ENCODE measurements at regions not wholly inside any gene's neighbourhood (a gene's known extent, or its start where the extent isn't known, plus 50 kb on each side); places are given as distances from the start of the nearest gene placed in this dataset.
"Not testable (repeated sequence)": the region's sequence is repeated elsewhere in the genome, so short reads cannot be mapped to it uniquely, and the experiment has no call there.

DNA sequence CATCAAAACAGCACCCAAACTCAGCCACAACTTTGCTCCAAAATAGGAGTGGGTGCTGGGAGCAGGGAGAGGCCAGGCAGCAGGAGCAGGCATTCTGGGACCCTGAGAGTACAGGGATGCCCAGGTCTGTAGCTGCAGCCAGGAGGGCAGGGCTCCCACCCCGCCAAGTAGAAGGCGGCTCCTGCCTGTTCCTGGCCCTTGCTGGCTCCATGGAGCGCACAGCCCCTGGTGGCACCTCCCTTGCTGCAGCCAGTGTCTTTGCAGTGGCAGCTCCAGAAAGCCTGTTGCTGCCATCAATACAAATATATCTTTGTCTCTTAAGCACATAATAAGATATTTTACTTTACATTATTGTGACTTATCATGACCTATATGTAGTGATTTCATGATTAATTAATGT lies 1096.5 kb downstream of the FSCB start:
- no peaks in the 10 kb centered on the region for H3K36me3 Mint-ChIP-seq (ENCODE audit: low read depth)
- no peak for ATAC-seq
- no peak for DNase-seq
- H3K4me1 Mint-ChIP-seq = no peaks in the 10 kb centered on the region
- H3K9me3 Mint-ChIP-seq = no peaks in the 10 kb centered on the region
- no peak overlapping the region for H3K4me3 Mint-ChIP-seq
- H3K27ac Mint-ChIP-seq = no peak overlapping the region
- H3K27me3 Mint-ChIP-seq = no peaks in the 10 kb centered on the region

- Mint-ChIP-seq H3K9me3 (peaks cover 4% of the 10 kb centered on the region), H3K4me1 (no peaks in the 10 kb centered on the region), H3K27ac (no peak overlapping the region), H3K4me3 (no peak overlapping the region), H3K36me3 (ENCODE audit: low read depth) (no peaks in the 10 kb centered on the region), H3K27me3 (no peaks in the 10 kb centered on the region)
- no peak for DNase-seq
- ATAC-seq = no peak
Measured at GRCh38 chr14:43408472-43408871, 1098.6 kb downstream of the FSCB start.

- ATAC-seq (no peak), DNase-seq (no peak)
- no peak overlapping the region for H3K4me3 Mint-ChIP-seq
Measured at GRCh38 chr14:43407706-43408105, 1099.4 kb downstream of the FSCB start.

GRCh38 chr14:43406931-43407330 lies 1100.2 kb downstream of the FSCB start:
- H3K27ac Mint-ChIP-seq = no peak overlapping the region
- H3K4me3 Mint-ChIP-seq = no peak overlapping the region
- no peaks in the 10 kb centered on the region for H3K36me3 Mint-ChIP-seq (ENCODE audit: low read depth)

More at GRCh38 chr14:43407706-43408105, 1099.4 kb downstream of the FSCB start:
- Mint-ChIP-seq H3K27ac (no peak overlapping the region), H3K4me1 (no peaks in the 10 kb centered on the region), H3K27me3 (no peaks in the 10 kb centered on the region), H3K36me3 (ENCODE audit: low read depth) (no peaks in the 10 kb centered on the region), H3K9me3 (peaks cover 4% of the 10 kb centered on the region)

DNA sequence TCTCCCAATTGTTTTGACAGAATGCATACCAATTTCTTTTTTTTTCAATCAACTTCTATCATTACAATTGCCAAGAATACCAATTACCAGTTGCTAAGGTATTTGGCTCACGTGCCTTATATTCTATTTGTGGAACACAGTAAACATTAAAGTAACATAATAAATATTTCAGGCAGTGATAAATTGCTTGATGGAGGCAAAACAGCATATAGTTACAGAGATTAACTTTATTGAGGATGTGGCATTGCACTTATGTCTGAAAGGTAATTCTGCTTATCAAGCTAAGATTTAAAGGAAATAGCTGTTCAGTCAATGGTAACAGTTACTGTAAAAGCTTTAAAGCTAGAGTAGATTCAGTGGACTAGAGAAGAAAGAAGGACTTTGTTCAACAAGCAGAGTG lies 1107.8 kb downstream of the FSCB start:
- no peaks in the 10 kb centered on the region for H3K27me3 Mint-ChIP-seq
- no peaks in the 10 kb centered on the region for H3K9me3 Mint-ChIP-seq
- no peak overlapping the region for H3K4me3 Mint-ChIP-seq
- DNase-seq (no peak), ATAC-seq (no peak)
- no peak overlapping the region for H3K27ac Mint-ChIP-seq
- H3K4me1 Mint-ChIP-seq = no peaks in the 10 kb centered on the region
- H3K36me3 Mint-ChIP-seq (ENCODE audit: low read depth) = no peaks in the 10 kb centered on the region

More at GRCh38 chr14:43406931-43407330, 1100.2 kb downstream of the FSCB start:
- no peaks in the 10 kb centered on the region for H3K4me1 Mint-ChIP-seq
- DNase-seq (no peak), ATAC-seq (no peak)
- H3K9me3 Mint-ChIP-seq = peaks cover 4% of the 10 kb centered on the region
- H3K27me3 Mint-ChIP-seq = no peaks in the 10 kb centered on the region

DNA sequence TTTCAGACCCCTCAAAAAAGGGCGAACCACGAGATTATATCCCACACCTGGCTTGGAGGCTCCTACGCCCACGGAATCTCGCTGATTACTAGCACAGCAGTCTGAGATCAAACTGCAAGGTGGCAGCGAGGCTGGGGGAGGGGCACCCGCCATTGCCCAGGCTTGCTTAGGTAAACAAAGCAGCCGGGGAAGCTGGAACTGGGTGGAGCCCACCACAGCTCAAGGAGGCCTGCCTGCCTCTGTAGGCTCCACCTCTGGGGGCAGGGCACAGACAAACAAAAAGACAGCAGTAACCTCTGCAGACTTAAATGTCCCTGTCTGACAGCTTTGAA lies 1136.6 kb downstream of the FSCB start:
- H3K4me1 Mint-ChIP-seq; H3K27ac Mint-ChIP-seq; DNase-seq; H3K4me3 Mint-ChIP-seq; H3K27me3 Mint-ChIP-seq; ATAC-seq; H3K36me3 Mint-ChIP-seq (ENCODE audit: low read depth): not testable (repeated sequence)
- peaks cover 16% of the 10 kb centered on the region for H3K9me3 Mint-ChIP-seq

DNA sequence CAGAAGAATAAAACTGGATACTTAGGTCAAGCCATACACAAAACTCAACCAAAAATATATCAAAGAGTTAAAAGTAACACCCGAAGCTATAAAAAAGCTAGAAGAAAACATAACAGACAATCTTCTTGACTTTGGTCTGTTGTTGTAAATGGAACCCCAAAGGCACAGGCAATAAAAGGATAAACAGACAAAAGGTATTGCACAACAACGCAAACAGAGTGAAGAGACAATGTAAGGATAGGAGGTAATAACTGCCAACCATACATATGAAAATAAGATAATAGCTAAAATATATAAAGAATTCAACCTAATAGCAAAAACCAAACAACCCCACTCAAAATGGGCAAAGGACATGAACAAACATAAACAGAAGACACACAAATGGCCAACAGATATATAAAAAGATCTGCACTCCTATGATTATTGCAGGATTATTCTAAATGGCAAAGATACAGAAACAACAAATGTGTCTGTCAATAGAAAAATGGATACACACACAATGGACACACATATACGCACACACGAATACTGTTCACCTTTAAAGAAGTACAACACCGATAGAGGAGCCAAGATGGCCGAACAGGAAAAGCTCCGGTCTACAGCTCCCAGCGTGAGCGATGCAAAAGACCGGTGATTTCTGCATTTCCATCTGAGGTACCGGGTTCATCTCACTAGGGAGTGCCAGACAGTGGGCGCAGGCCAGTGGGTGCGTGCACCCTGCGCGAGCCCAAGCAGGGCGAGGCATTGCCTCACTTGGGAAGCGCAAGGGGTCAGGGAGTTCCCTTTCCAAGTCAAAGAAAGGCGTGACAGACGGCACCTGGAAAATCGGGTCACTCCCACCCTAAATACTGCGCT lies 1137.1 kb downstream of the FSCB start:
- peaks cover 16% of the 10 kb centered on the region for H3K9me3 Mint-ChIP-seq
- no peaks in the 10 kb centered on the region for H3K27me3 Mint-ChIP-seq

DNA sequence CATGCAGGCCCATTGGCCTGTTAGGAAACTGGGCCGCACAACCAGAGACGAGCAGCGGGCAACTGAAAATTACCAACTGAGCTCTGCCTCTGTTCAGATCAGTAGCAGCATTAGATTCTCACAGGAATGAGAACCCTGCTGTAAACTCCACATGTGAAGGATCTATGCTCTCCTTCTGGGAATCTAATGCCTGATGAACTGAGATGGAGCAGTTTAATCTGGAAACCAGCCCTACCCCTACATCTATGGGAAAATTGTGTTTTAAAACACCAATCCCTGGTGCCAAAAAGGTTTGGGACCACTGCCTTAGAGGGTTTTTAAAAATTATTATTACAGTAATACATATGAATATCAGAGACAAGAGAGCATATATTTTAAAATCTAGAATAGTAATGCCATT lies 1144.5 kb downstream of the FSCB start:
- H3K27ac Mint-ChIP-seq = no peak overlapping the region
- no peak overlapping the region for H3K4me3 Mint-ChIP-seq
- H3K36me3 Mint-ChIP-seq (ENCODE audit: low read depth) = no peaks in the 10 kb centered on the region
- H3K9me3 Mint-ChIP-seq = peaks cover 11% of the 10 kb centered on the region
- H3K4me1 Mint-ChIP-seq = no peaks in the 10 kb centered on the region
- ATAC-seq (no peak), DNase-seq (no peak)
- no peaks in the 10 kb centered on the region for H3K27me3 Mint-ChIP-seq

More for the DNA sequence above, 1137.1 kb downstream of the FSCB start:
- H3K4me1 Mint-ChIP-seq = no peaks in the 10 kb centered on the region
- H3K36me3 Mint-ChIP-seq (ENCODE audit: low read depth) = no peaks in the 10 kb centered on the region
- H3K4me3 Mint-ChIP-seq = no peak overlapping the region
- H3K27ac Mint-ChIP-seq = no peak overlapping the region
- ATAC-seq (no peak), DNase-seq (no peak)

DNA sequence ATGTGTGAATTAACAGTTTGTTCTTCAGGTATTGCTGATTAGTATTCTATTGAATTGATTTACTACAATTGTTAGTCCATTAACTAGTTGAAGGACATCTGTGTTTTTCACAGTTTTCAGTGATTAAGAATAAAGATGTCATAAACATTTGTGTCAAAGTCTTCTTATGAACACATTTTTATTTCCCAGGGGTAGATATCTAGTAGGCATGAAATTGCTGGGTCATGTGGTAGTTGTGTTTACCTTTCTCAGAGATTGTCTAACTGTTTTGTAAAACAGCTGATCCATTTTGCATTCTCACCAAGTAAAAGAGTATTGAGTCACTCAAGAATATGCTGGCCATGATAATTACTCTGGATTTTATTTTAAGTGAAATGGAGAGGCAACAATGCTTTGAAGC lies 1145.3 kb downstream of the FSCB start:
- ATAC-seq = no peak
- no peak overlapping the region for H3K27ac Mint-ChIP-seq

DNA sequence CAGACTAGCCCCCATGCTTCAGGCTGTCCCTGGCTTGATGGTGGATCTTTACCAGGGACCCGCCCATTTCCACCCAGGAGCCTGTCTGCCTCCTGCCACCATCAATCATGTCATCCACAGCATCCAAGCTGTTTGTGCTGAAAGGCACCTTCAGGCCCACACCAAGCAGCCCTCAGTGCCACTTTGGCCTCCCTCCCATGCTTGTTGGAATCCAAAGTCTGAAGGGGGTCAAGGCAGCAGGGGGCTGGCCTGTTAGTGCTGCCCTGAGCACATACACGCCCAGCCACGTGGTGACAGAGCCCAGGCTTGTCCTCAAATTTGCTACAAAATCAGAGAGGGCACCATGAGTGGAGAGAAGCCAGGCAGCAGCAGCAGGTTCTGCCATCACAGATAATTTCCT lies 1146.8 kb downstream of the FSCB start:
- DNase-seq (no peak), ATAC-seq (no peak)
- Mint-ChIP-seq H3K27me3 (no peaks in the 10 kb centered on the region), H3K4me3 (no peak overlapping the region), H3K4me1 (no peaks in the 10 kb centered on the region), H3K36me3 (ENCODE audit: low read depth) (no peaks in the 10 kb centered on the region), H3K9me3 (peaks cover 11% of the 10 kb centered on the region), H3K27ac (no peak overlapping the region)

More for the DNA sequence above, 1145.3 kb downstream of the FSCB start:
- DNase-seq = no peak
- Mint-ChIP-seq H3K9me3 (peaks cover 9% of the 10 kb centered on the region), H3K4me1 (no peaks in the 10 kb centered on the region), H3K36me3 (ENCODE audit: low read depth) (no peaks in the 10 kb centered on the region), H3K27me3 (no peaks in the 10 kb centered on the region), H3K4me3 (no peak overlapping the region)

GRCh38 chr14:43359317-43359716 lies 1147.8 kb downstream of the FSCB start:
- Mint-ChIP-seq H3K9me3 (peaks cover 12% of the 10 kb centered on the region), H3K36me3 (ENCODE audit: low read depth) (no peaks in the 10 kb centered on the region), H3K27me3 (no peaks in the 10 kb centered on the region), H3K4me3 (no peak overlapping the region), H3K27ac (no peak overlapping the region), H3K4me1 (no peaks in the 10 kb centered on the region)
- no peak for ATAC-seq
- DNase-seq = no peak

DNA sequence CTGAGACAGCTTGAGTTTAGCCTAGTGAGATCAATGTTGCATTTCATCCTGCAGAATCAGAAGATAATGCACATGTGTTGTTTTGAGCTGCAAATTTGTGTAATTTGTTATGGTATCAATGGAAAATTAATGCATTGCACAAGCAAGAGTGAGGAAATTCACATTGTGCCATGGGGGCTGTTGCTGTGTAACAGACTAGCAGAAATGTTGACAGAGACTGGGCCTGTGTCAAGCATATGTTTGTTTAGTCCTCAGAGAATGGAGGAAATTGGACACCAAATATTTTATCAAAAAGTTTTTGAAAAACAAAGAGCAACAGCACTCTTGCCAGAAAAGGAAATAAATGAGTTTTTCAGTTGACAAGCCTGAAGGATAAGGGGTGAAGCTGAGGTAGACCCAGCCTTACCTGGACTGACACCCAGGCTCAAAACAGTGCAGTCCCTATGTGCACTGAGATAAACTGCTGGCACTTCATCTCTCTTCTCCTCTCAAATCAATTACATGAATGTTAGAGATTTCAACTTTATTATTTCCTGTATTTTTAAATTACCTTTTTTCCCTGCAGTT lies 1150.0 kb downstream of the FSCB start:
- Mint-ChIP-seq H3K9me3 (peaks cover 12% of the 10 kb centered on the region), H3K27me3 (no peaks in the 10 kb centered on the region), H3K36me3 (ENCODE audit: low read depth) (no peaks in the 10 kb centered on the region), H3K4me3 (no peak overlapping the region), H3K27ac (no peak overlapping the region), H3K4me1 (no peaks in the 10 kb centered on the region)
- ATAC-seq (no peak), DNase-seq (no peak)

- no peak overlapping the region for H3K4me3 Mint-ChIP-seq
- H3K4me1 Mint-ChIP-seq = no peaks in the 10 kb centered on the region
- H3K9me3 Mint-ChIP-seq = peaks cover 9% of the 10 kb centered on the region
- ATAC-seq (no peak), DNase-seq (no peak)
- no peaks in the 10 kb centered on the region for H3K36me3 Mint-ChIP-seq (ENCODE audit: low read depth)
- no peaks in the 10 kb centered on the region for H3K27me3 Mint-ChIP-seq
- no peak overlapping the region for H3K27ac Mint-ChIP-seq
Measured at GRCh38 chr14:43356382-43356781, 1150.7 kb downstream of the FSCB start.

DNA sequence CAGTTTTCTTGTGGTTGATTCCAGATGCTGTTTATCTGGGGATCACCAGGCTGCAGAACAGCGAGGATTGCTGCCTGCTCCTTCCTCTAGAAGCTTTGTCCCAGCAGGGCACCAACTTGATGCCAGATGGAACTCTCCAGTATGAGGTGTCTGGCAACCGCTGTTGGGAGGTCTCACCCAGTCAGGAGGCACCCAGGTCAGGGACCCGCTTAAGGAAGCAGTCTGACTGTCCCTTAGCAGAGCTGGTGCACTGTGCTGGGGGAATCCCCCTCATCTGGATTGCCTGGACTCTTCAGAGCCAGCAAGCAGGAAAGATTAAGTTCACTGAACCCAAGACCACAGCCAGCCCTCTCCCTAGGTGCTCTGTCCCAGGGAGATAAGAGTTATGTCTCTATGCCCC lies 1165.2 kb downstream of the FSCB start:
- DNase-seq (no peak), ATAC-seq (no peak)
- Mint-ChIP-seq H3K9me3 (peaks cover 16% of the 10 kb centered on the region), H3K27ac (no peak overlapping the region), H3K36me3 (ENCODE audit: low read depth) (no peaks in the 10 kb centered on the region), H3K4me1 (no peaks in the 10 kb centered on the region), H3K4me3 (no peak overlapping the region), H3K27me3 (no peaks in the 10 kb centered on the region)

DNA sequence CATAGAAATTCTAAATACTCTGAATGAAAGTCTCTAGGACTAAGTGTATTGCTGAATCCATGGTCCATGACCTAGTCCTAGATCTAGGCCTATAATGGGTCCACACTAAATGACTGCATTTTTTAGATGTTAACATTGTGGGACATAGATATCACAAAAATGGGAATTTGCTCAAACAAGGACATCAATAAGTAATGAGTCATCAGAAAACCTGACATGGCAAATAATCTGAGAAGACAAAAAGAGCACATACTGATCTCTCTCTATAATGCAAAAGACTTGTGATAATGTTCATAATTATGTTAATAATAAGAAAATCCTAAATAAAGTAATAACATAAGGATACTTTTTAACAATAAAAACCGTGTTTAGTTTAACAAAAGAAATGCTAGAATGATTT lies 1168.4 kb downstream of the FSCB start:
- Mint-ChIP-seq H3K4me1 (no peaks in the 10 kb centered on the region), H3K27ac (no peak overlapping the region), H3K27me3 (no peaks in the 10 kb centered on the region), H3K36me3 (ENCODE audit: low read depth) (no peaks in the 10 kb centered on the region), H3K9me3 (peaks cover 7% of the 10 kb centered on the region), H3K4me3 (no peak overlapping the region)
- ATAC-seq (no peak), DNase-seq (no peak)
